ENCODE measurements at regions not wholly inside any gene's neighbourhood (a gene's known extent, or its start where the extent isn't known, plus 50 kb on each side); places are given as distances from the start of the nearest gene placed in this dataset.

DNA sequence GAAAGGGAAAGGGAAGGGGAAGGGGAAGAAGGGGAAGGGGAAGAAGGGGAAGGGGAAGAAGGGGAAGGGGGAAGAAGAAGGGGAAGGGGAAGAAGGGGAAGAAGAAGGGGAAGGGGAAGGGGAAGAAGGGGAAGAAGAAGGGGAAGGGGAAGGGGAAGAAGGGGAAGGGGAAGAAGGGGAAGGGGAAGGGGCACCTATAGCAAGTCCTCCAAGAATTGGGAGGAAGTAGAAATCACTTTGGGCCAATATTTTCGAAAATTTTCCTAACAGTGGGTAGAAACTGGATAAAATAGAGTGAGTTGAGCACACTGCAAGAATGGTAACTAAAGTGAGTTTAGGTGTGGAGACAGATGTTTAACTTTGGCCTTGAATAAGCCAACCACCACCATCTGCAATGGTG is 915.3 kb downstream of the DNAH5 start:
- no peaks in the 10 kb centered on the region for H3K4me1 ChIP-seq (ENCODE audit: insufficient read depth)

More for the DNA sequence above, 915.3 kb downstream of the DNAH5 start:
- no peaks in the 10 kb centered on the region for H3K4me1 Mint-ChIP-seq
- no peak overlapping the region for H3K27ac Mint-ChIP-seq
- TF ChIP-seq POLR2AphosphoS5 (IDR thresholded peaks at IDR 0.05; ENCODE audit: low read depth) (no peak), EZH2 (IDR thresholded peaks at IDR 0.05; ENCODE audit: low read depth, unreplicated experiment) (no peak), ZNF462 (CRISPR knock-in tag; IDR thresholded peaks at IDR 0.05) (no peak), STAT1 (IDR thresholded peaks at IDR 0.05; ENCODE audit: unreplicated experiment) (no peak), EZH2phosphoT487 (IDR thresholded peaks at IDR 0.05; ENCODE audit: unreplicated experiment) (no peak), CREB1 (CRISPR knock-in tag; IDR thresholded peaks at IDR 0.05; ENCODE audit: low read depth) (no peak), ZNF114 (CRISPR knock-in tag; IDR thresholded peaks at IDR 0.05) (no peak), JUNB (IDR thresholded peaks at IDR 0.05; ENCODE audit: unreplicated experiment) (no peak)
- TF ChIP-seq, protein P1, sequence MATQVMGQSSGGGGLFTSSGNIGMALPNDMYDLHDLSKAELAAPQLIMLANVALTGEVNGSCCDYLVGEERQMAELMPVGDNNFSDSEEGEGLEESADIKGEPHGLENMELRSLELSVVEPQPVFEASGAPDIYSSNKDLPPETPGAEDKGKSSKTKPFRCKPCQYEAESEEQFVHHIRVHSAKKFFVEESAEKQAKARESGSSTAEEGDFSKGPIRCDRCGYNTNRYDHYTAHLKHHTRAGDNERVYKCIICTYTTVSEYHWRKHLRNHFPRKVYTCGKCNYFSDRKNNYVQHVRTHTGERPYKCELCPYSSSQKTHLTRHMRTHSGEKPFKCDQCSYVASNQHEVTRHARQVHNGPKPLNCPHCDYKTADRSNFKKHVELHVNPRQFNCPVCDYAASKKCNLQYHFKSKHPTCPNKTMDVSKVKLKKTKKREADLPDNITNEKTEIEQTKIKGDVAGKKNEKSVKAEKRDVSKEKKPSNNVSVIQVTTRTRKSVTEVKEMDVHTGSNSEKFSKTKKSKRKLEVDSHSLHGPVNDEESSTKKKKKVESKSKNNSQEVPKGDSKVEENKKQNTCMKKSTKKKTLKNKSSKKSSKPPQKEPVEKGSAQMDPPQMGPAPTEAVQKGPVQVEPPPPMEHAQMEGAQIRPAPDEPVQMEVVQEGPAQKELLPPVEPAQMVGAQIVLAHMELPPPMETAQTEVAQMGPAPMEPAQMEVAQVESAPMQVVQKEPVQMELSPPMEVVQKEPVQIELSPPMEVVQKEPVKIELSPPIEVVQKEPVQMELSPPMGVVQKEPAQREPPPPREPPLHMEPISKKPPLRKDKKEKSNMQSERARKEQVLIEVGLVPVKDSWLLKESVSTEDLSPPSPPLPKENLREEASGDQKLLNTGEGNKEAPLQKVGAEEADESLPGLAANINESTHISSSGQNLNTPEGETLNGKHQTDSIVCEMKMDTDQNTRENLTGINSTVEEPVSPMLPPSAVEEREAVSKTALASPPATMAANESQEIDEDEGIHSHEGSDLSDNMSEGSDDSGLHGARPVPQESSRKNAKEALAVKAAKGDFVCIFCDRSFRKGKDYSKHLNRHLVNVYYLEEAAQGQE (IDR thresholded peaks at IDR 0.05; ENCODE audit: unreplicated experiment): no peak
- TF ChIP-seq, protein P2, sequence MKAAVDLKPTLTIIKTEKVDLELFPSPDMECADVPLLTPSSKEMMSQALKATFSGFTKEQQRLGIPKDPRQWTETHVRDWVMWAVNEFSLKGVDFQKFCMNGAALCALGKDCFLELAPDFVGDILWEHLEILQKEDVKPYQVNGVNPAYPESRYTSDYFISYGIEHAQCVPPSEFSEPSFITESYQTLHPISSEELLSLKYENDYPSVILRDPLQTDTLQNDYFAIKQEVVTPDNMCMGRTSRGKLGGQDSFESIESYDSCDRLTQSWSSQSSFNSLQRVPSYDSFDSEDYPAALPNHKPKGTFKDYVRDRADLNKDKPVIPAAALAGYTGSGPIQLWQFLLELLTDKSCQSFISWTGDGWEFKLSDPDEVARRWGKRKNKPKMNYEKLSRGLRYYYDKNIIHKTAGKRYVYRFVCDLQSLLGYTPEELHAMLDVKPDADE (IDR thresholded peaks at IDR 0.05): no peak
- ATAC-seq (no peak), DNase-seq (ENCODE audit: low spot score) (no peak)
- Histone ChIP-seq H4K20me1 (replicated peaks; ENCODE audit: insufficient read depth) (no peaks in the 10 kb centered on the region), H2AFZ (no peak overlapping the region), H3K27ac (ENCODE audit: low read depth) (no peak overlapping the region), H3K27me3 (ENCODE audit: insufficient read depth) (no peaks in the 10 kb centered on the region), H3K36me3 (ENCODE audit: insufficient read depth) (no peaks in the 10 kb centered on the region), H3F3A (replicated peaks; ENCODE audit: low read depth) (no peaks in the 10 kb centered on the region), H3K9me2 (ENCODE audit: insufficient read depth) (no peaks in the 10 kb centered on the region), H3K79me2 (replicated peaks; ENCODE audit: insufficient read depth) (no peaks in the 10 kb centered on the region), H3K4me2 (no peak overlapping the region), H3K4me3 (no peak overlapping the region)
- H3K36me3 Mint-ChIP-seq (ENCODE audit: low read depth): no peaks in the 10 kb centered on the region
- no peaks in the 10 kb centered on the region for H3K9me3 Mint-ChIP-seq
- no peaks in the 10 kb centered on the region for H3K27me3 Mint-ChIP-seq (ENCODE audit: insufficient read depth, low read depth, poor library complexity)
- no peak overlapping the region for H3K4me3 Mint-ChIP-seq

All from GM23338 (cell line).